GM21360 (cell line): ENCODE measurements at regions not wholly inside any gene's neighbourhood (a gene's known extent, or its start where the extent isn't known, plus 50 kb on each side); places are given as distances from the start of the nearest gene placed in this dataset.
"Not testable (repeated sequence)": the region's sequence is repeated elsewhere in the genome, so short reads cannot be mapped to it uniquely, and the experiment has no call there.

Experiments used
- ATAC-seq: cut with Tn5 transposase; IDR thresholded peaks from one replicate; pipeline ENCODE4 v1.9.1; 2021; ENCODE audit warnings: mild to moderate bottlenecking, moderate library complexity; ENCODE audit not compliant: unreplicated experiment

- not testable (repeated sequence) for ATAC-seq
These were observed 223.7 kb upstream of the ANKRD20A1 start for GRCh38 chr9:67635067-67635466.

DNA sequence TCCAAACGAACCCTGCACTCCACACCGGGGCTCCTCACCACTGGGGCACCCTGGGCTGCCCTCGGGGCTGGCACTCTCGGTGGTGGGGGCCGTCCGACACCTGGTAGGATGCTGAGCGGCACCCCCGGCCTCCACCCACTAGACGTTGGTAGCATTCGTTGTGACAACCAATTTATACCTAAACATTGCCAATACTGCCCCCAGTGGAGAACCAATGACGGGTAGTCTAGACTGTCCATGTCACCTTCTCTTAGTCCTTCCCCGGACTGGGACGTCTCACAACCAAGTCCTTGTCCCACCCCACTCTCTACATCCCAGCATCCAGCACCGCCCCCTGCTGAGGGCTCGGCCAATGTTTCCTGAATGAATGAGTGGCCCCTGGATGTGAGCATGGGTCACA, 246.8 kb upstream of the ANKRD20A1 start:
- not testable (repeated sequence) for ATAC-seq

- ATAC-seq = not testable (repeated sequence)
These were observed 248.9 kb upstream of the ANKRD20A1 start for GRCh38 chr9:67609872-67610271.

DNA sequence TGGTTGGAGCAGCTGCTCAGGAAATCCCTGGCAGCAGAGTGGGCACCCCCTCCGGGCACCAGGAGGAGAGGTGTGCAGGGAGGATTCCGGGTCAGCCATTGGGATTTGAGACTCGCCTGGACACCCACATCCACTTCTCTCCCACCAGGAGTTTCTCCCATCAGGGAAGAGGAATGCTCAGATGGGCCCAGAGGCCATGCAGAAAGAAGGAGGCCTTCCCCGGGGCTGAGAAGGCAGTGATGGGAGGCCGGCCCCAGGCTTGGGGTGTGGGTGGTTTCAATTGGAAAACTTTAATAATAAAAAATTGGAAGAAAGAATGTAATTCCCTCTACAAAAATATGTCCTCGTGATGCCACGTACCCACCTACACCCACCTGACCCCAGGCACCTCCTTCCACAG, 249.3 kb upstream of the ANKRD20A1 start:
- not testable (repeated sequence) for ATAC-seq

- ATAC-seq = not testable (repeated sequence)
These were observed 253.6 kb upstream of the ANKRD20A1 start for GRCh38 chr9:67605113-67605512.

GRCh38 chr9:67603609-67604008, 255.1 kb upstream of the ANKRD20A1 start:
- not testable (repeated sequence) for ATAC-seq

GRCh38 chr9:67592424-67592823, 266.3 kb upstream of the ANKRD20A1 start:
- not testable (repeated sequence) for ATAC-seq

DNA sequence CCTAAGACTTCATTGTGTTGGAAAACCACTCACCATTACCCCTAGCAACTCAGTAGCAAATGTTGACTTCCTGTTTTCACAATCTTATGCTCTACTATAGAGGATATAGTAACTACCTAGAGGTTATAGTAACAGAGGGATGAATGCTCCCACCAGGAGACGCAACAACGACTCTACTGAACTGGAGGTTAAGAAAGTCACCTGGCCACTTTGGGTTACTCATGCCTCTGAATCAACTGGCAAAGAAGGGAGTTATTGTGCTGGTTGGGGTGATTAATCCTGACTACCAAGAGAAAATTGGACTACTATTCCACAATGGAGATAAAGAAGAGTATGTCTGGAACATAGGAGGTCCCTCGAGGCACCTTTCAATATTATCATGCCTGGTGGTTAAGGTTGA, 302.9 kb upstream of the ANKRD20A1 start:
- ATAC-seq = not testable (repeated sequence)

DNA sequence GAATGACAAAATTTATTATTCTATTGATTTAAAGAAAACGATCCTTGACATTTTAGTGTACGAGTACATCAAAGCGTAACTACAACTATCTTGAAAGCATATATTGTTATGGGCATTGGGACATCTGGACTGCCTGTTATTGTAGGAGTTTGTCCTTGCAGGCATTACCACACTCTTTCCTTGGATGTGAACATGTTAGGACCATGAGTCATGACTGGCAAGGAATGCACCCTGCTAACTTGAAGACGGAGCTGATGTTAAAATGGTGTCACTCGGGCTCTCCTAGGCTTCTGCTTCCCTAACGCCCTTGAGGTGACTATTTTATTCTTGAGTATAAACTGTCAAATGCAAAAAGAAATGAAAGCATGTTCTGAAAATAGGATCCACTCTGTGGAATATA, 308.7 kb upstream of the ANKRD20A1 start:
- ATAC-seq = not testable (repeated sequence)

DNA sequence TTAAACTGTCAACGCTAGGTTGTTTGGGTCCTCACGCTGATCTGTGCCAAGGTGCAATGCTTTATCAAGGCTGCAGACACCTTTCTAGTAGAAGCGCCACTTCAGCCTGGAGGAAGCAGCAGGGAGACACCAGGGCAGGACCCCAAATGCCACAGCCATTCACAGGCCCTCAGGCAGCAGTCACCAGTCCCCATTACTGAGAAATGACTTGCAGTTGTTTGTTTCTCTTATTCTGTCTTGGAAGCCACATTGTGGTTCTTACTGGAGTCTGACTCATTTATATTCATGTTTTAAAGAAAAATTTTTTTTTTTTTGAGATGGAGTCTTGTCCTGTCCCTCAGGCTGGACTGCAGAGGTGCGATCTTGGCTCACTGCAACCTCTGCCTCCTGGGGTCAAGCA, 328.9 kb upstream of the ANKRD20A1 start:
- ATAC-seq = not testable (repeated sequence)

DNA sequence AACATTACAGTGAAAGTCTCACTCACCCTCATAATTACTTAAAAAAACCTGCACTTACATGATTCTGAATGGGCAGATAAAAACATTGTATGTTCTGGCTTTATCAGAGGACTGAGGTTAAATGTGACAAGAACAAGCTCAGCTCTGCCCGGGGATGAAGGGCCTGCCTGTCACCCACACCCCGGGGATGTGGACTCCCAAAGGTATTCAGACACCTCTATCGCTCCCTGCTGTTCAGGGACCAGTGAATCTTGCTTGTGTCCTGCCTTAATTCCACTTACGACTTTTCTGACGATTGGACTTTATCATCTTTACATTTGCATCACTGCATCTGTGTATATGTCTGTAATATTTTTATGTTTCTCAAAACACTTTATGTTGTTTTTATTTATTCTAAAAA, 341.8 kb upstream of the ANKRD20A1 start:
- ATAC-seq = not testable (repeated sequence)

- not testable (repeated sequence) for ATAC-seq
These were observed 344.1 kb upstream of the ANKRD20A1 start for GRCh38 chr9:67514587-67514986.

- not testable (repeated sequence) for ATAC-seq
These were observed 354.9 kb upstream of the ANKRD20A1 start for GRCh38 chr9:67503728-67504369.

GRCh38 chr9:67492028-67492427, 366.7 kb upstream of the ANKRD20A1 start:
- ATAC-seq = not testable (repeated sequence)

DNA sequence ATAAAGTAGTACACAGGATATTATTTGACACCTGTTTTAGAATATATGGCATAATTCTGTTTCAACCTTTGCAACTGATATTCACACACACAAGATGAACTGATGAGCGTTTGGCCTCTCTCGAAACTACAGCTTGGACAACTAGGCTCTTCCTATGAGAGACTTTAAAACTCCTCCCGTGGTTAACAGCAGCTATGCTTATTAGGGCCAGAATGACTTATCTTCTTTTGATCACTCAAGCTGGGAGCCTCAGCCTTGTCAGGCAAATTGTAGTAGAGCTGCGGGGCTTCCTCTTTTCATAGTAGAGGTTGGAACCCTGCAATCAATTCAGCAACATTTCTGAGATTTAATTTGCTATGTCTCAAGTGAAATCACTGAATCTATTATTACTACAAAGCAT, 381.3 kb upstream of the ANKRD20A1 start:
- ATAC-seq = peak; percentile 57

DNA sequence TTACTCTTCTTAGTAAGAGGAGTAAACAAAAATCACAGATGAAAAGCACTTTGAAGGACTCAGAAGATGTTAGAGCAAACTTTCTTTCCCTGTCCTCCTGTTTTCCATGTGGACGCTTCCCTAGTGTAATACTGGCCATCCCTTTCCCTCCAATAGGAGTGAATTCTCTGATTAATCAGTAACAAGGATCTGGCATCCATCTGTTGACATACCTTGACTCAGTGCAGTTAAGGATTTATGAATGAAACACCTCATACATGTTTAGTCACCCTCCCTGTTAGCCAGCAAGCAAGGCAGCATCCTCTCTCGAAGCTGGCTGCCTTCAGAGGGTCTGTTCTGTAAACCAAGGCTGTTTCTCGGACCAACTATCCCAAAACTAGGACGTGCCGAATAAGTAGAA, 388.0 kb upstream of the ANKRD20A1 start:
- not testable (repeated sequence) for ATAC-seq

DNA sequence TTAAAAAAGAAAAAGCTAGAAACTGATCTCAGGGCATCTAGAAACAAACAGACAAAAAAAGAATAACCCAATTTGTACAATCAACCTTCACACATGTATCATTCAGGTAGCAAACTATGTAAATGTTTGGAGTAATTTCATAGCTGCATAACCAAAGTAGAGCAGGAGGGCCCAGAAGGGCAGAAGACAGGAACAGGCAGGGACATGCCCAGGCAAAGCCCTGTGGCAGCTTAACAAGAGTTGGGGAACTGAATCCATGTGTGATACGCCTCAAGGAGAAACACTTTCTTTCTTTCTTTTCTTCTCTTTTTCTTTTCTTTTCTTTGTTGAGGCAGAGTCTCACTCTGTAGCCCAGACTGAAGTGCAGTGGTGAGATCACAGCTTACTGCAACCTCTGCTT, 390.4 kb upstream of the ANKRD20A1 start:
- ATAC-seq = not testable (repeated sequence)

GRCh38 chr9:67461796-67462757, 396.7 kb upstream of the ANKRD20A1 start:
- ATAC-seq = not testable (repeated sequence)

GRCh38 chr9:67452941-67453340, 405.8 kb upstream of the ANKRD20A1 start:
- not testable (repeated sequence) for ATAC-seq

- ATAC-seq = not testable (repeated sequence)
These were observed 416.4 kb upstream of the ANKRD20A1 start for GRCh38 chr9:67442313-67442712.

GRCh38 chr9:67437011-67437410, 421.7 kb upstream of the ANKRD20A1 start:
- ATAC-seq = not testable (repeated sequence)

- not testable (repeated sequence) for ATAC-seq
These were observed 432.5 kb upstream of the SPATA31A3 start for GRCh38 chr9:67424881-67425280.
